ENCODE measurements at regions not wholly inside any gene's neighbourhood (a gene's known extent, or its start where the extent isn't known, plus 50 kb on each side); places are given as distances from the start of the nearest gene placed in this dataset.

GRCh38 chr19:28341810-28342350, 871.1 kb downstream of the UQCRFS1 start:
- TF ChIP-seq, protein P1, sequence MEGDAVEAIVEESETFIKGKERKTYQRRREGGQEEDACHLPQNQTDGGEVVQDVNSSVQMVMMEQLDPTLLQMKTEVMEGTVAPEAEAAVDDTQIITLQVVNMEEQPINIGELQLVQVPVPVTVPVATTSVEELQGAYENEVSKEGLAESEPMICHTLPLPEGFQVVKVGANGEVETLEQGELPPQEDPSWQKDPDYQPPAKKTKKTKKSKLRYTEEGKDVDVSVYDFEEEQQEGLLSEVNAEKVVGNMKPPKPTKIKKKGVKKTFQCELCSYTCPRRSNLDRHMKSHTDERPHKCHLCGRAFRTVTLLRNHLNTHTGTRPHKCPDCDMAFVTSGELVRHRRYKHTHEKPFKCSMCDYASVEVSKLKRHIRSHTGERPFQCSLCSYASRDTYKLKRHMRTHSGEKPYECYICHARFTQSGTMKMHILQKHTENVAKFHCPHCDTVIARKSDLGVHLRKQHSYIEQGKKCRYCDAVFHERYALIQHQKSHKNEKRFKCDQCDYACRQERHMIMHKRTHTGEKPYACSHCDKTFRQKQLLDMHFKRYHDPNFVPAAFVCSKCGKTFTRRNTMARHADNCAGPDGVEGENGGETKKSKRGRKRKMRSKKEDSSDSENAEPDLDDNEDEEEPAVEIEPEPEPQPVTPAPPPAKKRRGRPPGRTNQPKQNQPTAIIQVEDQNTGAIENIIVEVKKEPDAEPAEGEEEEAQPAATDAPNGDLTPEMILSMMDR (IDR thresholded peaks at IDR 0.05; ENCODE audit: insufficient read depth, low read length): no peak
- TF ChIP-seq POLR2AphosphoS5 (IDR thresholded peaks at IDR 0.05; ENCODE audit: low read depth) (no peak), REST (IDR thresholded peaks at IDR 0.05; ENCODE audit: insufficient replicate concordance, low read depth) (no peak)
